Upper lobe of right lung (tissue), 1 donor: ENCODE measurements at regions not wholly inside any gene's neighbourhood (a gene's known extent, or its start where the extent isn't known, plus 50 kb on each side); places are given as distances from the start of the nearest gene placed in this dataset.

Experiments
- ATAC-seq: fragments of 200-7000 bp; cut with Tn5 transposase; one replicate; pipeline ENCODE4 v1.9.1; 2020; ENCODE audit warnings: mild to moderate bottlenecking, moderate library complexity
- DNase-seq: peaks from one replicate; pipeline ENCODE4 v3.0.0-alpha.2; 2020
- H3K27ac ChIP-seq: fragments of 200-600 bp; one replicate; pipeline ENCODE4 v1.8.0; 2022
- H3K27me3 ChIP-seq: fragments of 200-600 bp; one replicate; pipeline ENCODE4 v1.8.0; 2022; ENCODE audit warnings: mild to moderate bottlenecking
- H3K36me3 ChIP-seq: fragments of 200-600 bp; one replicate; pipeline ENCODE4 v1.8.0; 2022
- H3K4me1 ChIP-seq: fragments of 200-600 bp; one replicate; pipeline ENCODE4 v1.8.0; 2022
- H3K4me3 ChIP-seq: fragments of 200-600 bp; one replicate; pipeline ENCODE4 v1.8.0; 2022; ENCODE audit warnings: mild to moderate bottlenecking
- H3K9me3 ChIP-seq: fragments of 200-600 bp; one replicate; pipeline ENCODE4 v1.8.0; 2022
- CTCF ChIP-seq: fragments of 200-600 bp; IDR thresholded peaks from one replicate; pipeline ENCODE4 v1.8.0; 2022; ENCODE audit warnings: antibody characterized with exemption
- intact Hi-C: fragments of 100-400 bp; cut with DNase I; formaldehyde crosslinking; loops from one replicate; pipeline ENCODE4 v1.11.0; 2022
- donor health status: DM: no; HTN: yes; CAD: no; lungs with severe emphysema.

GRCh38 chr15:29429584-29429983 lies 160.0 kb upstream of the NSMCE3 start:
- TF ChIP-seq CTCF: no peak
- intact Hi-C loops: no loop called here
- no peak for DNase-seq

GRCh38 chr15:29428925-29429573 lies 159.4 kb upstream of the NSMCE3 start:
- H3K27me3 ChIP-seq: no peaks in the 10 kb centered on the region
- no peaks in the 10 kb centered on the region for H3K9me3 ChIP-seq
- DNase-seq (no peak), ATAC-seq (no peak)
- intact Hi-C loops: no loop called here
- no peak overlapping the region for H3K27ac ChIP-seq
- no peaks in the 10 kb centered on the region for H3K4me1 ChIP-seq
- no peaks in the 10 kb centered on the region for H3K36me3 ChIP-seq
- no peak for TF ChIP-seq CTCF
- H3K4me3 ChIP-seq: no peak overlapping the region

More at GRCh38 chr15:29429584-29429983, 160.0 kb upstream of the NSMCE3 start:
- Histone ChIP-seq H3K4me1 (no peaks in the 10 kb centered on the region), H3K36me3 (no peaks in the 10 kb centered on the region), H3K4me3 (no peak overlapping the region), H3K9me3 (no peaks in the 10 kb centered on the region), H3K27me3 (no peaks in the 10 kb centered on the region), H3K27ac (no peak overlapping the region)
- no peak for ATAC-seq

- Histone ChIP-seq H3K27ac (no peak overlapping the region), H3K4me3 (no peak overlapping the region), H3K36me3 (no peaks in the 10 kb centered on the region), H3K27me3 (no peaks in the 10 kb centered on the region), H3K9me3 (no peaks in the 10 kb centered on the region), H3K4me1 (no peaks in the 10 kb centered on the region)
- ATAC-seq: no peak
- intact Hi-C loops: no loop called here
- DNase-seq: no peak
- TF ChIP-seq CTCF: no peak
Observed at GRCh38 chr15:29425864-29426263, 156.2 kb upstream of the NSMCE3 start.

- no peaks in the 10 kb centered on the region for H3K36me3 ChIP-seq
- no peak overlapping the region for H3K27ac ChIP-seq
- intact Hi-C loops: no loop called here
- H3K9me3 ChIP-seq: no peaks in the 10 kb centered on the region
- TF ChIP-seq CTCF: no peak
- no peaks in the 10 kb centered on the region for H3K4me1 ChIP-seq
- DNase-seq: no peak
- ATAC-seq: no peak
- no peaks in the 10 kb centered on the region for H3K27me3 ChIP-seq
- no peak overlapping the region for H3K4me3 ChIP-seq
Observed at GRCh38 chr15:29424118-29424517, 154.5 kb upstream of the NSMCE3 start.

GRCh38 chr15:29422606-29423005 lies 153.0 kb upstream of the NSMCE3 start:
- H3K4me1 ChIP-seq: no peaks in the 10 kb centered on the region
- DNase-seq (no peak), ATAC-seq (no peak)
- H3K9me3 ChIP-seq: no peaks in the 10 kb centered on the region
- H3K36me3 ChIP-seq: no peaks in the 10 kb centered on the region
- no peak for TF ChIP-seq CTCF
- no peak overlapping the region for H3K4me3 ChIP-seq
- H3K27me3 ChIP-seq: no peaks in the 10 kb centered on the region
- intact Hi-C loops: no loop called here
- H3K27ac ChIP-seq: no peak overlapping the region

GRCh38 chr15:29420188-29420587 lies 150.6 kb upstream of the NSMCE3 start:
- H3K4me1 ChIP-seq: no peaks in the 10 kb centered on the region
- H3K9me3 ChIP-seq: no peaks in the 10 kb centered on the region
- TF ChIP-seq CTCF: no peak
- H3K27me3 ChIP-seq: no peaks in the 10 kb centered on the region
- no peak overlapping the region for H3K27ac ChIP-seq
- ATAC-seq: no peak
- no peaks in the 10 kb centered on the region for H3K36me3 ChIP-seq
- intact Hi-C loops: no loop called here
- H3K4me3 ChIP-seq: no peak overlapping the region
- DNase-seq: no peak
